CD4-positive, alpha-beta T cell treated with Interleukin-15 for 4 hours (primary cell): ENCODE measurements at regions not wholly inside any gene's neighbourhood (a gene's known extent, or its start where the extent isn't known, plus 50 kb on each side); places are given as distances from the start of the nearest gene placed in this dataset.

Experiments used
- DNase-seq: peaks from one replicate; pipeline ENCODE4 v3.0.0-alpha.2; 2020; ENCODE audit warnings: low spot score

- DNase-seq: no peak
These were observed 137.4 kb upstream of the RBMS1 start for GRCh38 chr2:160630801-160631590.

GRCh38 chr2:160632084-160632975 lies 138.7 kb upstream of the RBMS1 start:
- no peak for DNase-seq

DNA sequence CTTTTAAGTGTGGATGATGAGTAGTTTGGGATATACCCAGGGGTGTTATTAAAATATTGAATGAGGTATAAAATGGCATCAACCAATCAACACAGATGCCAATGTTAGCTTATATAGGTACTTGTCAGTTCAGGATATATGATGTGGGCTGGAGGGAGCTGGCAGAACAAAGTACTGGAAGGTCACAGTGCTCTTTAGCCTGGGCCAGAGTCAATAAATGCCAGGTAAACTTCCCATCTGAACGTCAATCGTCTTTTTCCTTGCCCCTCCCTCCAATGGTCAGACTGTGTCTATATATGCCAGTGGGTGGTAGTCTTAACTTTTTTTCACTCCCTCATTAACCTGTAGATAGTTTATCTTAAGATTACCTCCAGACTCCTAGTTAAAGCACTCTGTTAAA lies 140.8 kb upstream of the RBMS1 start:
- no peak for DNase-seq

DNA sequence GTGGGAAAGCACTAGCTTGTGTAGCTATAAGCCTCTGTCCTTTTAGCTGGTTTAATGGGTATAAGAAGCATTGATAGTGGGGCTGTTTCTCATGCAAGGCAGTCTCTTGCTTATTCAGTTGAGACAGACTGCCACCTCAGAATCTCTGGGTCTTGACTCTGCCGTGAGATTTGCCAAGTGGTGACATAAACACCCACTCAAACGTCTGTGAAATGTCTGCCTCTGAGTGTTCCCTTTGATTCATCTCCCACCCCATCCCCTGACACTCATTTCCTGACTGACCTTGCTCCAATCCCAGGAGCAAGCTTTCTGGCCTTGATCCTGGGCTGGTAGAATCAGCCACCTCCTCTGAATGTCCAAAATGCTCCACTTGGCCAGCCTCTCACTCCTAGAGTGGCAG lies 141.9 kb upstream of the RBMS1 start:
- DNase-seq: no peak

- DNase-seq: no peak
These were observed 145.9 kb upstream of the RBMS1 start for GRCh38 chr2:160639472-160639871.

GRCh38 chr2:160646684-160647444 lies 153.3 kb upstream of the RBMS1 start:
- no peak for DNase-seq

DNA sequence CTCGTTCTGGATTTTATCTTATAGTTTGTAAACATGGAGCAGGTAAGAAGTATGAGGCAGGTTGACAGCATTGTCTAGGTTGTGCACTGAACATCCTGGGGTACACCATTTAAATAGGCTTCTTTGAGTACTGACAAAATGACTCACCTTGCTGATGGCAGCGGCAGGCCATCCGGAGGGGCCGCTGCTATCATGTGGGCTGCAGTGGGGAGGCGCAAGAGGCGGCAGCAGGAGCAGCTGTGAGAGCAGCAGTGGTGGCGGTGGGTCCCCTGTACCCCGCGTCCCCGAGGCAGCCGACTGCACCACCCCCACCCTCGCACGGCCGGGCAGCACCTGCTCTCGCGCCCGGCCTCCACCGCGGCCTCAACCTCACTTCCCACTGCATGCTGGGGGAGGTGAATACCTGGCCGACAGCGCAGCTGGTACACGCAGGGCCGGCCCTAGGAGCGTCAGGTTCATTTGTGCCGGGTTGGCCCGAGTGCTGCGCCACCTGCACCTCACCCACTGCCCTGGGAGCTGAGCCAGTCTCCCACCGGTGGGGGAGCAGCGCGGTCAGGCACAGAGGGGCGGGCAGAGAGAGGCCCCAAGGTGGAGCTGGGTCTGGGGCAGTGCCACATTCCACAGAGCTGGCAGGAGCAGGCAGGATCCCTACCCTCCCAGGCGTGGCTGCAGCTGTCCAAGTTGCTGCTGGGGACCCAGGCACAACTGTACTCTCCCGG lies 154.5 kb upstream of the RBMS1 start:
- no peak for DNase-seq

- no peak for DNase-seq
These were observed 156.1 kb upstream of the RBMS1 start for GRCh38 chr2:160649698-160650097.

DNA sequence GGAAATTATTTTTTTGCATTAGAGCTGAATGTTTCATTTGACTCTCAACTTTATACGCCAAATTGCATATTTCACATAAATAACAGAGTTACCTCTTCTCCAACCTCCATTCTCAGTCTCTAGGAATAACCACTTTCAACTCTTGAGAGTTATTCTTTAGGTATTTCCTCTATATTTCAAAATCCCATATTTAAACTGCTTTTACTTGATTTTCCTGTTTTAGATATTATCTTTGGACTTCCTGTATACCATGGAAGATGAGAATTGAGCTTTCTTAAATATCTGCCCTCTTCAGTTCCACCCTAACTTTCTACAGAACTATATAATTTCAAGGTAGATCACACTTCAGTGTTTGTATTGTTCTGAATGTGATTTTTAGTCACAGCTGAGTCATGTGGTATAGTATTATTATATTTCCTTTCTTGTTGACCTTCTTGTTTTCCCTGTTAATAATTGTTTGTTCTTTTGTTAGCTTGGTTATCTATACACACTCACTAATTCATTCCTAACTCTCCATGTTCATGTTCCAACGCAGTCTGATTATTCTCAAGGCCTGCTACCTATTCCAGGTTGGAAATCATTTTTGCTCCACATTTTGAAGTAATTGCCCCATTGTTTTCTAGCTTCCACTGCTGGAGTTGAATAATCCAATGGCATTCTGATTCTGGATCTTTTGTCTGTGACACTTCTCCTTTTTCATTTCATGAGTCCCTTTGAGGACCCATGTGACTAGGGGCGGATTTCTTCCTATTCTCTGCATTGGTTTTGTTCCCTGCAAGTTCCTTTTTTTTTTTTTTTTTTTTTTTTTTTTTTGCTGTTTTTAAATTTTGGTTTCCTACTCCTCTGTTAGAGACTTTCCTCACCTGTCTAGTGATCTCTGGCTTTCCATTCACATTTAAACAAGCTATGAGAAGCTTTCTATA lies 156.8 kb upstream of the RBMS1 start:
- no peak for DNase-seq

- no peak for DNase-seq
These were observed 158.0 kb upstream of the RBMS1 start for GRCh38 chr2:160651416-160652200.

DNA sequence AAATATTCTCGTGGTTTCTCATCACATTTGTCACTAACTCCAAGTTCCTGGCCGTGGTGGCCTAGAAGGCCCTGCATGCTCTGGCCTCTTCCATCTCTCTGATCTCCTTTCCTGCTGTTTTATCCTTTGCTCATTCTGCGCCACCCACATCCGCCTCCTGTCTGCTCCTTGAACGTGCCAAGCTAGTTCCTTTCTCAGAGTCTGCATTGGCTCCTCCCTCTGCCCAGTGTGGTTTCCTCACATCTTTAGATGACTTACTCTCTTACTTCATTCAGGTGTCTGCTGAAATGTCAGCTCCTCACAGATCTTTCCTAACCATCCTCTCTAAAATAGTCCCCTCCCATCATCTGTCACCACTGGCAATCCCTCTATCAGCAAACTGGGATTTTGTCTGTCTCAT lies 158.6 kb upstream of the RBMS1 start:
- peak; percentile 59 for DNase-seq

- DNase-seq: no peak
These were observed 163.6 kb upstream of the RBMS1 start for GRCh38 chr2:160657196-160657595.

GRCh38 chr2:160658851-160659250 lies 165.2 kb upstream of the RBMS1 start:
- DNase-seq: no peak

- DNase-seq: no peak
These were observed 167.1 kb upstream of the RBMS1 start for GRCh38 chr2:160660741-160661140.

DNA sequence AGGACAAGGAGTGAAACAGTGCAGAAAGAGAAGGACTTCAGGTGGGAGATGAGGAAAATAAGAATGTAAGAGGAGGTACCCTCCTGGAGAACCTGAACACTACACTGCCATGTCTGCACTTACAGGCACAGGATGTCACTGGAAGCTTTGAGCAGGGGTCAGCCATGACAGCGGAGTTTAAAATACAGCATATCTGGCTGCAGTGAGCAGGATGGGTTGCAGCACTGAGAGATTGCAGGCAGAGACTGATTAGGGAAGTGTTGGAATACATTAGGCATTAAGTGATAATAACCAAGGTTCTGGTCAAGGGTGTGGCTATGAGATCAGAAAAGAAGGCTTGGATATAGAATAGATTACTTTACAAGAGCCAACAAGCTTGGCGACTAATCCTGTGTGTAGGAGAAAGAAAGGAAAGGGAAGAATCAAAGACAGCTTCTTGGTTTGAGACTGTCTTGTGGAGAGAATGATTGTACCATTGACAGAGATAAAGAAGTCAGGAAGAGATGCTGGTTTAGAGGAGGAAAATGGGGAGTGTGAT lies 171.1 kb upstream of the RBMS1 start:
- no peak for DNase-seq

DNA sequence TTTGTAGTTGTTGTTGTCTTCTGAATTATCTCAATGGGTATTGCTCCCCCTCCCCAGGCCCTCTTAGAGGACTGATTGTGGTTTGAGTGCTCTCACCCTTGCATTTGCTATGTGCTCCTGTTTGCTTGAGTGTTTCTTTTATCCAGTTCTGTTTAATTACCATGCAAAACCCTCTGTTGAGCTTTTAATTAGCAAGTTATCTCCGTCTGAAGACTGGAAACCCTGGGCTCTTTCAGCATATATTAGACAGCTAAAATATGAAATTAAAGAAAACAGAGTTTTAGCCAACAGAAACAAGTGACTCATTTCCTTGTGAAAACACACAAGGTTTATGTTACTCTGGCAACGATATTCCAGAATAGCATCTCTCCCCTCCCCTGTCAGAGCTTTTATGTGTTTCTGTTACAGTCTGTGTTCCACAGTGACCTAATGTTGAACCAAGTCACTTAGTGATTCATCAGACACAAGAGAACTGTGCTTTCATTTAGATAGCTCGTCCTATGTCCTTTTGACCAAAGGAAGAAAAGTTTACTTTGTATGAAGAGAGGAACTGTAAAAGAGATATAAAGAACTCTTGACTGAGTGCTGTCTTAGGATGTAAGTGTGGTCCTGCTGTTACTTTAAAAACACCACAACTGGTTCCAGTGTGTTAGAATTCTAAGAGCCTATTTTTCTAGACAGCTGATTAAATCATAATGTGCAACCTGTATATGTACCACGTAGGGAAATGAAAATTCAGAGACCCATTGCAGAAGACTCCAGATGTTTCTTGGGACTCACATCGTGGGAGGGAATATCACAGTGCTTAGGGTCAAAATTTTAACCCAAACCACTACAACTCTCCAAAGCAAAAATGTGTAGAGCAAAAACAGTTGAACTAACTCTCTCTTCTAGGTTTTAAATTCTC lies 172.8 kb upstream of the RBMS1 start:
- DNase-seq: peak; percentile 54

DNA sequence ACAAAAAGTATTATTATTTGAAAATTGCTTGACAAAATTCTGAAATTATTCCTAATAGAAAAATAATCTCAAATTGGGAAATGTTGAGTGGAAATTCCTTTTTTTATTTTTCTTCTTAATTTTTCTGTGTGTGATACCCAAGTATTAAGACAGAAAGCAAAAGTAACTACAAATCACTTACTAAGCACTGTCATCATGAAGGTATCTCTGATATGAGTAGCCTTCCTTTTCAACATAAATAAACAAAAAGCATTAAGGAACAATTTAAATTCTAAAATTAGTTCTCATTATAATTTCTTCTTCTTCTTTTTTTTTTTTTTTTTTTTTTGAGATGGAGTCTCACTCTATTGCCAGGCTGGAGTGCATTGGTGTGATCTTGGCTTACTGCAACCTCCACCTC lies 174.2 kb upstream of the RBMS1 start:
- DNase-seq: no peak

GRCh38 chr2:160670618-160671017 lies 177.0 kb upstream of the RBMS1 start:
- DNase-seq: no peak

DNA sequence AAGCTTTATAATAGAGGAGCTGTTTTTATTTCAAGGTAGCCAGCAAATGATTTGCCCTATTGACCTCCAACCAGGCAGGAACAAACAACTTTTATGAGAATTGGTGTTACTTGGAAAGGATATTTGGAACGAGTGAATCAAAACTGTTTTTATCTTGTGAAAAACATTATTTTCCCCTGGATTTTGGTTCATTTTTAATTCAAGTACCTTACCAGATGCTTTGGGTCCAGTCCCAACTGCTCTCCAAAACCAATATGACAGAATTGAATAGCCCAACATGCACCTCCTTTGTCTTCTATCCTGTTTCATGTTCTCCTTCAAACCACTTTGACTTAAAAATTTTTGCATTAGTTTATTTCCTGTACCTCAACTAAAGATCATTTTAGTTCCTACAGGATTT lies 178.6 kb upstream of the RBMS1 start:
- no peak for DNase-seq
